Bronchial epithelial cell (primary cell): ENCODE measurements at regions not wholly inside any gene's neighbourhood (a gene's known extent, or its start where the extent isn't known, plus 50 kb on each side); places are given as distances from the start of the nearest gene placed in this dataset.

Experiments used
- DNase-seq: peaks from one replicate; pipeline ENCODE4 v3.0.0-alpha.2; 2010; ENCODE audit warnings: low read depth
- FAIRE-seq: peaks from 2 replicates; lab custom pipeline; 2011; peaks lifted over from hg19 to GRCh38; lab: Jason Lieb, UNC
- H3K27me3 ChIP-seq: 2 replicates; pipeline ENCODE4 v1.5.1; 2011; ENCODE audit warnings: low read length; ENCODE audit not compliant: control insufficient read depth, insufficient read depth
- H3K36me3 ChIP-seq: 2 replicates; pipeline ENCODE4 v1.5.1; 2011; ENCODE audit warnings: low read length; ENCODE audit not compliant: control insufficient read depth, insufficient read depth
- H3K4me3 ChIP-seq: 2 replicates; pipeline ENCODE4 v1.5.1; 2011; ENCODE audit warnings: mild to moderate bottlenecking, low read depth, low read length, control low read depth
- CTCF ChIP-seq: IDR thresholded peaks from 2 replicates; pipeline ENCODE4 v1.5.1; 2011; ENCODE audit warnings: mild to moderate bottlenecking, moderate library complexity, low read length, control low read depth, inconsistent platforms; ENCODE audit not compliant: insufficient read depth, severe bottlenecking

- FAIRE-seq (no peak), DNase-seq (no peak)
- no peak for TF ChIP-seq CTCF
These were observed 97.9 kb upstream of the IL6 start for GRCh38 chr7:22629056-22629455.

GRCh38 chr7:22628112-22628511, 98.9 kb upstream of the IL6 start:
- no peaks in the 10 kb centered on the region for H3K27me3 ChIP-seq
- H3K36me3 ChIP-seq: no peaks in the 10 kb centered on the region
- FAIRE-seq (no peak), DNase-seq (peak; percentile 41)
- H3K4me3 ChIP-seq: no peak overlapping the region
- TF ChIP-seq CTCF: no peak

More at GRCh38 chr7:22629056-22629455, 97.9 kb upstream of the IL6 start:
- H3K4me3 ChIP-seq: no peak overlapping the region
- H3K36me3 ChIP-seq: no peaks in the 10 kb centered on the region
- no peaks in the 10 kb centered on the region for H3K27me3 ChIP-seq

GRCh38 chr7:22627136-22627535, 99.9 kb upstream of the IL6 start:
- no peak overlapping the region for H3K4me3 ChIP-seq
- FAIRE-seq (no peak), DNase-seq (no peak)
- H3K27me3 ChIP-seq: no peaks in the 10 kb centered on the region
- no peak for TF ChIP-seq CTCF
- no peaks in the 10 kb centered on the region for H3K36me3 ChIP-seq

GRCh38 chr7:22625251-22625650, 101.7 kb upstream of the IL6 start:
- no peaks in the 10 kb centered on the region for H3K36me3 ChIP-seq
- H3K27me3 ChIP-seq: no peaks in the 10 kb centered on the region
- no peak for TF ChIP-seq CTCF
- FAIRE-seq (no peak), DNase-seq (no peak)
- H3K4me3 ChIP-seq: no peak overlapping the region

- Histone ChIP-seq H3K27me3 (no peaks in the 10 kb centered on the region), H3K4me3 (no peak overlapping the region), H3K36me3 (no peaks in the 10 kb centered on the region)
- no peak for DNase-seq
- no peak for FAIRE-seq
- TF ChIP-seq CTCF: no peak
These were observed 102.2 kb upstream of the IL6 start for GRCh38 chr7:22624781-22625180.

GRCh38 chr7:22622116-22622785, 104.7 kb upstream of the IL6 start:
- Histone ChIP-seq H3K4me3 (no peak overlapping the region), H3K36me3 (no peaks in the 10 kb centered on the region), H3K27me3 (no peaks in the 10 kb centered on the region)
- no peak for TF ChIP-seq CTCF
- DNase-seq: no peak
- FAIRE-seq: no peak
